ENCODE measurements at regions not wholly inside any gene's neighbourhood (a gene's known extent, or its start where the extent isn't known, plus 50 kb on each side); places are given as distances from the start of the nearest gene placed in this dataset.
"Not testable (repeated sequence)": the region's sequence is repeated elsewhere in the genome, so short reads cannot be mapped to it uniquely, and the experiment has no call there.

- peak in 5 of 56 donors; percentile 5 to 22 (median 19) for DNase-seq
These were observed 104.3 kb upstream of the RNU6-1 start for GRCh38 chr15:67944010-67944641.

- no peak for DNase-seq
These were observed 105.3 kb upstream of the RNU6-1 start for GRCh38 chr15:67945131-67945530.

GRCh38 chr15:67945951-67946700, 106.3 kb upstream of the RNU6-1 start:
- DNase-seq: peak in 4 of 56 donors; percentile 3 to 15 (median 6)

GRCh38 chr15:67946701-67947100, 106.9 kb upstream of the RNU6-1 start:
- no peak for DNase-seq

- DNase-seq: no peak
These were observed 106.7 kb upstream of the PIAS1 start for GRCh38 chr15:67947254-67948039.

- no peak for DNase-seq
These were observed 105.9 kb upstream of the PIAS1 start for GRCh38 chr15:67948215-67948614.

GRCh38 chr15:67951187-67951586, 102.9 kb upstream of the PIAS1 start:
- DNase-seq: not testable (repeated sequence)

- DNase-seq: no peak
These were observed 100.8 kb upstream of the PIAS1 start for GRCh38 chr15:67953299-67953698.

GRCh38 chr15:67955252-67955651, 98.9 kb upstream of the PIAS1 start:
- no peak for DNase-seq

GRCh38 chr15:67957435-67958132, 96.5 kb upstream of the PIAS1 start:
- DNase-seq: no peak

GRCh38 chr15:67967871-67968431, 86.2 kb upstream of the PIAS1 start:
- peak in 51 of 56 donors; percentile 6 to 86 (median 54) for DNase-seq

GRCh38 chr15:67968564-67968963, 85.6 kb upstream of the PIAS1 start:
- peak in 2 of 56 donors; percentile 25 to 38 for DNase-seq

GRCh38 chr15:67968966-67969365, 85.1 kb upstream of the PIAS1 start:
- no peak for DNase-seq

GRCh38 chr15:67969892-67970291, 84.2 kb upstream of the PIAS1 start:
- DNase-seq: no peak

GRCh38 chr15:67972377-67972776, 81.7 kb upstream of the PIAS1 start:
- no peak for DNase-seq

- no peak for DNase-seq
These were observed 80.3 kb upstream of the PIAS1 start for GRCh38 chr15:67973846-67974245.

- no peak for DNase-seq
These were observed 77.5 kb upstream of the PIAS1 start for GRCh38 chr15:67976506-67977073.

- no peak for DNase-seq
These were observed 76.6 kb upstream of the PIAS1 start for GRCh38 chr15:67977414-67978089.

GRCh38 chr15:67979281-67979680, 74.8 kb upstream of the PIAS1 start:
- no peak for DNase-seq

GRCh38 chr15:67980171-67980570, 73.9 kb upstream of the PIAS1 start:
- no peak for DNase-seq

Data from amygdala (tissue), 56 donors.